GM21360 (cell line): ENCODE measurements at regions not wholly inside any gene's neighbourhood (a gene's known extent, or its start where the extent isn't known, plus 50 kb on each side); places are given as distances from the start of the nearest gene placed in this dataset.
"Not testable (repeated sequence)": the region's sequence is repeated elsewhere in the genome, so short reads cannot be mapped to it uniquely, and the experiment has no call there.

Experiments used
- ATAC-seq: cut with Tn5 transposase; IDR thresholded peaks from one replicate; pipeline ENCODE4 v1.9.1; 2021; ENCODE audit warnings: mild to moderate bottlenecking, moderate library complexity; ENCODE audit not compliant: unreplicated experiment

DNA sequence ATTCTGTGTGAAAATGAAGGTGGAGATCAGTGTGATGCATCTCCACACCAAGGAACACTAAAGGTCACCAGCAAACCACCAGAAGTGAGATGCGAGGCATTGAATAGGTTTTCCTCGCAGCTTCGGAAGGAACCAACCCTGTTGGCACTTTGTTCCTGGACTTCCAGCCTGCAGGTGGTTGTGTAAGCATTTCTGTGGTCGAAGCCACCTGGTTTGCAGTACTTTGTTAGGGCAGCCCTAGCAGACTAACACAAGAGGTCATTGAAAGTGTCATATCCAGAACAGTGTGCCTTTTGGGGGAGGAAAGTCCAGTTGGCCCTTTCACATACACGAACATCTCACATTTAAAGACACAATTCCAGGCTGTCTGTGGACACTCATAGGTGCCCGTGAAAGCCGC is 237.2 kb upstream of the PLGLB1 start:
- not testable (repeated sequence) for ATAC-seq

DNA sequence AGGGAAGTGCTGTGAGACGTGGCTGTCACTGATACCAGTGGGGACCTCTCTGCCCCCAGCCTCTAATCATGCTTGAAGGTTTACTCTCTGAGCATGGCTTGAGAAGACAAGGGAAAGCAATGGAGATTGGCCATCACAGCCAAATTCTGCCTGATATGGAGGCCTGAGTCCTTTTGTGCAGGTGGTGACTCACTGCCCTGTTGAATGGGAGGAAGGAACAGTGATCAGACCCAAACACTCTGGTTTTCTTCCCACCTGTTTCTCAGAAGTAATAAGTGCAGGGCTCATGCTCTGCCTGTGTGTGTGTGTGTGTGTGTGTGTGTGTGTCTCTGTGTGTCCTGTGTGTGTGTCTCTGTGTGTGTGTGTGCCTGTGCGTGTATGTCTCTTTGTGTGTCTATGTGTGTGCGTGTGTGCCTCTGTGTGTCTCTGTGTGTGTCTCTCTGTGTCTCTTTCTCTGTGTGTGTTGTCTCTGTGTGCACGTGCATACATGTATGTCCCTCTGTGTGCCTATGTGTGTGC is 240.6 kb upstream of the PLGLB1 start:
- not testable (repeated sequence) for ATAC-seq

DNA sequence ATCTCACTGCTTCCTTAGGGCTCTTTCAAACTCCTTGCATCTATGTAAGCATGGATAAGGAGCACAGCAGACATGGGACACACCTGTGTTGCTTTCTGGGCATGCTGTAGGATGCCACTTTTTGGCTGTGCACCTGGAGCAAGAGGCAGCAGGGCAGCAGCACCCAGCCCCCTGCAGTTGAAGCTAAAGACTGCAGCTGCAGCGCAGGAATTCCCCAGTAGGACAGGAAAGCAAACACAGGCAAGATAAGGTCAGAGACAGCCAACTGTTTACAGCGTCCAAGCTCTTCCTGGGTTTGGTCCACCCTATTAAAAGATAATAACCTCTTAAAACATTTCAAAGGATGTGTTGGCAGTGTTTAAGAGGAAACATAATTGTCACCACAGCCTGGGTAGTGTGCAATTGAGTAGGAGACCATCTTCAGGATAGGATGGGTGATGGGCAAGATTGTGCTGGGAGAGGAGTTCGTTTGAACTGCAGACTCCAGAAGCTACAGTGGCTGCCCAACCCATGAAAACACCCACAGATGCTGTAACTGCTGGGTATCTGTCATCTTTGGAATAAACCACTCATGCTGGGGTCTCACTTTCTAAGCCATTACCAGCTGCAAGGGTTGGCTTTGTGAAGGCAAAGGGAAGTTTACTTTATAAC is 242.3 kb upstream of the PLGLB1 start:
- ATAC-seq: not testable (repeated sequence)

DNA sequence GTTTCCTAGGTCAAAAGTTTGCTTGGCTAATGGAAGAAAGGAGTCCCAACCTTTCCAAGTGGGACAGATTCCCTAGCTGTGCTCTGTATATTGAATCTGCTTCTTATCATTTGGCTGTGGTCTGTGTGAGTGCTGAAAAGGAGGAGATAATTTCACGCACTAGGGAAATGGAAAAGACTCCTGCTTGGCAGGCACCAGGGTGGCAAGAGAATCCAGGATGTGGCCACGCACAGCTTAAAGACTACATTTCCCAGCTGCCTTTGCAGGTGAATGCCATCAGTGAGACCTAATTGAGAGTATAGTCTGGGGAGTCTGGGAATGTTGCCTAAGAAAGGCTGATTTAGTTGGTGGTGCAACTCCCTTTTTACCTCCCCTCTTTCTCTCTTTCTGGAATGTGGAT is 253.5 kb upstream of the PLGLB1 start:
- not testable (repeated sequence) for ATAC-seq

DNA sequence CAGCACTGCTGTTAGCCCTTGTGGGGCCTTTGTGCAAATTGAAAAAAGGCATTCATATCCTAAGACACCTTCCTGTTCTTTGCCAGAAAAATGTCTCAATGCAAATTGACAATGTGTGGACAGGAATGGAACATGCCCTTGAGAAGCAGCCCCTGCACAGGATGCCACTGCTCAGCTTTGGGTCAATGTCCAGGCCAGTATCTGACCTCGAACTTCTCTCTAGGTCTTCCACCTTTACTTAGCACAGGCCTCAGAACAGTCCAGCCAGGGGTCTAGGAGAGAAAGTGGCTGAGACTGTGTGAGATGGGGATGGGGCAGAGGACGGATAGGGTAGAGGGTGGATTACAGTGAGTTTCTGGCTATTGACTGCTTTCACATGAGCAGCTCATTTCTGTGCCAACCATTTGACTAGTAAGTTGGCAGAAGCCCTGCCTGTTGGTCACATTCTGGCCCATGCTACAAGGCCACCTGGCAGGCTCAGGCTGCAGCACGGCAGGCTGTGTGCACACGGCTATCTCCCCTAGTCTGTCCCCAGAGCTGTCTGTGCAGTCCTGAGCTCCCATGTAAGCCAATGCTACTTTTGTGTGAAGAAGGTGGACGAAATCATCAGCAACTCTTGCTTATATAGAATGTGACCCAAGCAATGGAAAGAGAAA is 254.5 kb upstream of the PLGLB1 start:
- not testable (repeated sequence) for ATAC-seq

DNA sequence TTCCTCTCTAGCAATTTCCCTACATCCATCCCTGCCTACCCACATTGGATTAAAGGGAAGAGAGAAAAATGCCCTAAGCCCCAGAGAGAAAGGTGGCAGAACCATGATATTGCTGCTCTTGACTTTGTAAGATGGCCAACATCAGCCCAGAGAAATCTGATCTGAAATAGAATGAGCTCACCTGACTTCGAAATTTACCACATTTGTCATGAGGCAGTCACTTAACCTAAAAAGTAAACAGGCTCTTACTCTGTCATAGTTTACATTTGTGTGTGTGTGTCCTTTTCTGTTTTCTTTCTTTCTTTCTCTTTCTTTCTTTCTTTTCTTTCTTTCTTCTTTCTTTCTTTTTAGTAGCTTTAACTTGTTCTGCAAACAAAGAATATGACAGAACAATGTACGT is 255.0 kb upstream of the PLGLB1 start:
- ATAC-seq: not testable (repeated sequence)

DNA sequence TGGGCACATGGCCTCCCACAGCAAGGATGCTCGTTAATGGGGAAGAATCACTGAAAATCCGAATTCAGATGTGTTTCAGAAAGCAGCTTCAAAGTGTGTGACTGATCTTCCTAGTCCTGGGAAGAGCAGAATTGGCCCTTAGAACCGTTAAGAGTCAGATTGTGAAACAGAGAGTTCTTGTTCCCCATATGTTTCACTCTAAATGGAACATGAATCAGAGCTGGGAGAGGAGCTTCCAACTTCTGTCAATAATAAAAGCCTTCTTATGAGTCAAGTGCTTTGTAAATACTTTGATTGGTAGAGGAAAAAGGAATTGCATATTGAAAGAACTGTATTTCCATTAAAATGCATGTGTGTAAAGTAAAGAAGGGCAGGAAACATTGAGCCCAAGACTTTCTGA is 256.1 kb upstream of the PLGLB1 start:
- ATAC-seq: not testable (repeated sequence)

DNA sequence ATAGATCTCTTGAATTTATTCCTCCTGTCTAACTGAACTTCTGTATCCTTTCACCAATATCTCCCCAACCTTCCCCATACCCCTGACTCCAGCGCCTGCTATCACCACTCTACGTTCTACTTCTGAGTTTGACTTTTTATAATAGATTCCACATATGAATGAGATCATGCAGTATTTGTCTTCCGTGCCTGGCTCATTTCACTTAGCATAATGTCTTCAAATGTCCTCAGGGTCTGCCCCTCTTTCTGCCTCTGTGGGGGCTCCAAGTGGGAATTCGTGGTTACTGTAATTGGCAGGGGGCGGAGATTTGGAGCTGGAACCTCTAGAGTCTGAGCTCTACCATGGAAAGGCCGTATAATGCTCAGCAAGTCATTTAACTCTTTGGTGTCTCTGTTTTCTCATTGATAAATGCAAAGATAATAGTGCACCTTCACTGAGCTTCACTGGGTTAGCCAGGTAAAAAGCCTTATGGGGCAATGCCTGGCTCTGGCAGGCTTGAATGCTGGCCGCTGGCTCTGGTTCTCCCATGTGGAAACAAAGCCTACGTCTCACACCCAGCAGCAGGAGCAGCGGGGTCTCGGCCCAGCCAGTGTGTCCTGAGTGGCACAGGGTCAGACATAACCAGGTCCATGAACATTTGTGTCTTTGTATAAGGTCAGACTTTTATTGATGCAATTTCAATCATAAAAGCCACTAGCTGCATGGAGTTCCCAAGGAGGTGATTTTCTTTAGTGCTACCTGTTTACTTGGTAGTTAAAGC is 259.1 kb upstream of the PLGLB1 start:
- ATAC-seq: not testable (repeated sequence)

DNA sequence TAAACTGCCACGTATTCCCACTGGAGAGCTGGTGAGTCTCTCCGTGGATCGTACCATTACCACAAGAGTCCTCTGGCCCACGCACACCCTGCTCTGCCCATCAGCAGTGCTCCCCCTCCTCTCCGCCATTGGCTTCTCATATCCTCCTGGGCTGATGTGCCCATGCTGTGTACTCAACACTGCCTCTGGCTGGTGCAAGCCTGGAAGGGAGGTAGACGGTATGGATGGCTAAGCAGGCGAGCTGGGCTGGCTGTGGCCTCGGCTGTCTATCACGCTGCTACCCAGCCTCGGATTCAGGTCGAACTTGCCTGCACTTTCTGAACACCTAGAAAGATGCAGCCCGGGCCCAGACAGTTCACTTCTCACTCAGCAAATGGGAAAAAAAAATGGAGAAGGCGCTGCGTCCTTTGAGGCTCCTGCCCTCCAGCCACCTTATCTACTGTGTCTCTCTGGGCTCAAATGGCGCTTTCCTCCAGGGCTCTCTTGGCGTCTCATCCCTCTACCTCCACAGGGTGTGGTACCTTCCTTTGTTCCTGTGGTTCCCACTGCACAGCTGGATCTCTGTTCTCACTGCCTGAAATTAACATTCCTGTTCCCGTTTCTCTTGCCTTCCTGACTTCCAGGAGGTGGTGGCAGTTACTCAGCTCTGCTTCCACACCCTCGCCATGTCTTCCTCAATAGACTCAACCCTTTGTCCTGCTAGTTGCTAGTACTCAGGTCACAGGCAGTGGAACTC is 262.3 kb upstream of the PLGLB1 start:
- not testable (repeated sequence) for ATAC-seq

DNA sequence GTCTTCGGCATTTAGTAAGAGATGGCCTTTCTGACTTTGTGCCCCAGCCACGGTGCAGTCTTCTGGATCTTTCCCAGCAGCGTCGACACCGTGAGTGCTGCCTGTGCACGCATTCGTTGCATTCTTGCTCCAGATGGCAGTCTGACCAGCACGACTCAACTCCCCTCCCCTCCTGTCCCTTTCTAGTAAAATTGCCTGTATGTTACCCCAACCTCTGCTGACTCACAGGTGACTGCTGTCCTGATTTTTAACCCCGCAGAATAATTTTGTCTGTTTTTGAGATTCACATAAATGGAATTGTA is 262.8 kb upstream of the PLGLB1 start:
- ATAC-seq: not testable (repeated sequence)

DNA sequence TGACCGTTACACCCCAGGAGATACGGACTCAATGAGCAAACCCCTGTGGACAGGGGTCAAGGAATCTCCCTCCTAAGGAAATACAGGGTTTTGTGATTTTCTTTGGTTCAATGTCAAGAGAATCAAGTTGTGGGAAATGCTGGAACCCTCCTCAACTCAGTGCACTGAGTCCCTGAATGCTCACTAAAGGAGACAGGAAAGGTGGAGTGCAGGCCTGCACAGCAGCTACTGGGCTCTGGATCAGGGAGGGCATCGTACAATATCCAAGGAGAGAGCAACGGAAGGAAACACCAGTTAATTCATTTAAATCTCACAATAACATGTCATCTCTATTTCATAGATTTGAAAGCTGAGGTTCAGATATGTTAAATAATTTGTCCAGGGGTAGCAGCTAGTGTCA is 263.5 kb upstream of the PLGLB1 start:
- ATAC-seq: not testable (repeated sequence)

DNA sequence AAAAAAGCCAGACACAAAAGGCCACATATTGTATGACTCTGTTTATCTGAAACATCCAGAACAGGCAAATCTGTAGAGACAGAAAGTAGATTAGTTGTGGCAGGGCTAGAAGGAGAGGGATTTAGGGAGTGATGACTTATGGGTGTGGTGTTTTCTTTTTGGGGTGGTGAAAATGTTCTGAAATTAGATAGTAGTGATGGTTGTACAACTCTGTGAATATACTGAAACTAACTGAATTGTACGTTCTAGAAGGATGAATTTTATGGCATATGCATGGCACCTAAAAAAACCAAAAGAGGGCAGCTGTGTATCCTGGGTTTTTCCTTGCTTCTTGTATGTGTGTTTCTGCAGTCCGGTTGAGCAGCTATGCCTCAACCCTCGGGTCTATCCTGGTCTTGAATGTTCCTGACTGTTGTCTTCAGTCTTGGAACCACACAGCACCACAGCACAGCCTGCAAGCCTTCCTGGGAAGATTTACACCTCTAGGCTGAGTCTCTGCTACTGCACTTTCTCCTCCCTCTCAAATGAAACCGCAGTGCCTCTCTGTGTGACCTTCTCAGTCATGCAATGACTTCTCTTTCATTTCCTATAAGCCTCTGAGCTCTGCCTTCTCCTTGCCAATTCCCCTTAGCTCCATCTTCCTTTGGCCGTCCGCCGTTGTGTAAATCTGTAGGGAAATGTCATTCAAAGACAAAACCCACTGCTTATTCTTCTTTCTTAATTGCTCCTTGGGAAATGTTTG is 269.1 kb upstream of the PLGLB1 start:
- ATAC-seq: not testable (repeated sequence)

DNA sequence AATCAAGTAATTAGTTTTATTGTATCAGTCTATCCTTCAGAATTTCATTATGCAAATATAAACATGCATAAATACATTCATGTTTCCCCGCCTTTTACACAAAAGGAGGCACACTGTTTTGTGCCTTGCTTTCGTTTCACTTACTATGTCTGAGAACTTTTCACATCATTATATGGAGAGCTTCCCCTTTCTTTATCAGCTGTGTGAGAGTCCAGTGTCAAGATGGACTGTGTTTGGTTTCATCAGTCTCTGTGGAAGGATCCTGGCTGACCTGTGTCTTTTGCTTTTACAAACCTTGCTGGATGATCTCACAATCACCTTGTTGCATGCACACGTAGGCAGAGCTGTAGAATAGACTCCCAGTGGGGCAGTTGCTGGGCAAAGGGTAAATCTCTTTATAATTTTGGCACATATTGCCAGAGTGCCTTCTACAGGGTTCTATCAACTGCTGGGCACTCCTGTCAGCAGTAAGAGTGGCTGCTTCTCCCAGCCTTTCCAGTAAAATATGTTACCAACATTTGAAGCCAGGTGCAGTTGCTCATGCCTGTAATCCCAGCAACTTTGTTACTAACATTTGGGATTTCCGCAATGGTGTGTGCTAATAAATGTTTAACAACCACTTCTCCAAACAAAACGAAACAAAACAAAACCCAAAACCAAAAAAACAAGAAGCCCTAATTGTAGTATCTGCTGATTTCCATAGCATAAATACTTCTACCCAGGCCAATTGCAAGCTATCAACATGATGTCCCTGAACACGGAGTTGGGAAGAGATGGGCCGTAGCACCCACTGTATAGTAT is 270.0 kb upstream of the PLGLB1 start:
- not testable (repeated sequence) for ATAC-seq

DNA sequence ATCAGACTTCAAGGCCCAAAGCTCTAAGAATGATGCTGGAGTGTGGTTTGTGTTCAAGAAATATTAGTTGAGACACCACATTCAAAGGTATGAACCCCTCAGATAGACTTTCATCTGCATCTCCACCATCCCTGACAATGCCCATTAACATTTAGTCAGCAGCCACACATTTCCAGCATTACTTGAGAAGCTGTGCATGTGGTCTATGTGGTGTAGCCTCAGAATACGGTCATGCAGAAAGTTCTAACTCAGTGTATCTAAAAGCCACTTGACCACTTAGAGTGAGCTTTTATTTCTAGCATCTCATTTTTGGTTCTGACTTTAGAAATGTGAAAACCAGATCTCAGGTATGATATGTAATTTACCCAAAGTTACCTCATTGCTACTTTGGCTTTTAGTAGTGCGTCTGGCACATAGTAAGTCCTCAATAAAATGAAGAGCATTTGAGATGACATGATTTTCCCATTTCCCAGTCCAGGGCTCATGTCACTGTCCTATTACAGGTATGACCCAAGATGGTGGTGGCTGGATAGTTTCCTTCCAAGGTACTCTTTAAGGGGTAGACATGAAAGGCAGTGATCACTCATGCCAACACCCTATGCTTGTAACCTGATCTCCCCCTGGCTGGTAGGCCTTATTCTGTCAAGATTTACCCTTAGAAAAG is 272.4 kb upstream of the PLGLB1 start:
- ATAC-seq: not testable (repeated sequence)

DNA sequence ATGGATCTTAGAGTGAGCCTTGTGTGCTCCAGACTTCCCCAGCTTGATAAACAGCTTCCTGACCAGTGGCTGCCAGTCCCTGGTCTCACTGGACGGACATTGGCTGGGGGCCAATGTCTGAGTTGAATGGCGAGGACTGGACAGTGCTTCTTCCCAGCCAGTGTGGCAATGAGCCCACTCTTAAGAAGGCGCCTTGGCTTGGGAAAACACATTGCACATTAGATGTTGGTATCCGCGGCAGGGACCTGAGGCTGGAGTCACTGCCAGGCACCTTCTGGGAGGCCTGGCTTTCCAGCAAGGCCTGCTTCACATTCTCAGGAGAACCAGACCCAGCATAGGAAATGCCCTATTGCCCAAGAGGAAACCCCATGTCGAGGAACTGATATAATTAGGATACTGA is 273.5 kb upstream of the PLGLB1 start:
- not testable (repeated sequence) for ATAC-seq

DNA sequence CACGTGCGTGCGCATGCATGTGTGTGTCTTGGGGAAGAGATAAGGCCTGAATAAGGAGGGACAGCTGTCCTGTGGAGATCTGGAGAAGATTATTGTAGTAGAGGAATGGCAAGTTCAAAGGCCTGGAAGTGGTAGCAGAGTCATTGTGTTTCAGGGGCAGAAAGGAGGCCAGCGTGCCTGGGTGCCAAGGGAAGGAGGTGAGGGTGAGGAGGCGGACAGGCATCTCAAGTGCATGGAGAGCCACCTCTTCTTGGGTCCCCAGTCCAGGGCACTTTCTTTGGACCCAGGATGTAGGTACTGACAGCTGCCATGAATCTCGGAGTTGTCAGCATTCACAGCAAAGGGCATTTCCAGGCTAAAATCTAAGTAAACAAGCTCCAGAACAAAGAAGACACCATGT is 279.7 kb upstream of the PLGLB1 start:
- not testable (repeated sequence) for ATAC-seq

DNA sequence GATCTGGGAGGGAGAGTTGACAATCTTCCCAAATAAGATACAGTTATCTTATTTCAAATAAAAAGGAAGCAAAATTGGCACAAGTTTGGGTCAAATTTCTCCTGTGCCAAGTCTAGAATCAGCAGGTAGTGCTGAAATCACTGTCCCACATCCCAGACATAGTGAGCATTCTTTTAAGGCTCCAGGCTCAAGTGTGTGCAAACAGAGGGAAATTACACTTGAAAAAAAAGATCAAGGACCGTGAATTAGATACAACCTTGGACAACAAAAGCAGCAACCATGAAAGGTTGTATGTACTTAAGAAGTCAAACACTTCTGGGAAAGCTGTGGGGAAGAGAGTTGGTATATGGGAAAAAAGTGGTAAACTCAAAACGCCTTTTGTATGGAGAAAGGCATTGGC is 280.2 kb upstream of the PLGLB1 start:
- not testable (repeated sequence) for ATAC-seq

DNA sequence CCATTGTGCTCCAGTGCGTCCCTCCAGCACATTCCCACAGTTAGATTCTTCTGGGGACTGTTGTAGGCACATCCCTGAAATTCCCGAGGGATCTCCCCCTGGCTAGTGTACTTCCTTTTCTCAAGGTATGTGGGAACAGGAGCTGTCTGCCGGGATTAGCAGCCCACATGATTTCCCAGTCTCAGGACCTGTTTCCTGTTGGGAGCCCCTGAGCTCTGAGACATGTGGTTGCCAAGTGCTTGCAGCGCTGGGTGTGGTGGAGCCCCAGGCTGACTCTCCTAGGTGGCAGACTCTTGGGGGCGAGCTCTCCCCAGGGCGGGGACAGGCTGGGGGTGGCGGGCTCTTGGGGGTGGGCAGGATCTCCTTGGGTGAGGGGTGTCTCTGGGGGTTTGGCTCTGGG is 287.0 kb upstream of the PLGLB1 start:
- not testable (repeated sequence) for ATAC-seq

DNA sequence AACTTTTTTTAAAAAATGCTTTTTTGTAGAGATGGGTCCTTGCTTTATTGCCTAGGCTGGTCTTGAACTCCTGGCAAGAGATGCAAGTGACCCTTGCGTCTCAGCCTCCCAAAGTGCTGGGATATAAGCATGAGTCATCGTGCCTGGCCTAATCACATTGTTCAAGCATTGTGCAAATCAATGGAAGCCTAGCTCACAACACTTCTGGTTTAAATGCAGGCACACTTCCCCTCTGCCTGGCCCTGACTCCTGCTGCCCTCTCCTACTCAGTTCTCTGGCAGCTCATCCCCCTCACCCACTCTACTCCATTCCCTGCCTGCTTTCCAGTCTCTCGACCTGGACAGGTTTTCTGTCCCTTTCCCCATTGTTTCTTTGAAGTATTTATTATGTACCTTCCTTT is 288.1 kb upstream of the PLGLB1 start:
- not testable (repeated sequence) for ATAC-seq
